Neutrophil (primary cell): ENCODE measurements at regions not wholly inside any gene's neighbourhood (a gene's known extent, or its start where the extent isn't known, plus 50 kb on each side); places are given as distances from the start of the nearest gene placed in this dataset.

Source experiments
- H3K27ac ChIP-seq: fragments of 200-600 bp; sonication (generic); 2 replicates; pipeline ENCODE4 v1.5.1; 2016; ENCODE audit warnings: mild to moderate bottlenecking, moderate library complexity
- H3K27me3 ChIP-seq: fragments of 200-600 bp; sonication (generic); 2 replicates; pipeline ENCODE4 v1.6.0; 2016; ENCODE audit warnings: mild to moderate bottlenecking
- H3K36me3 ChIP-seq: fragments of 200-600 bp; sonication (generic); 2 replicates; pipeline ENCODE4 v1.5.1; 2017
- H3K4me1 ChIP-seq, 2 experiments: fragments of 200-600 bp in 1 of 2; sonication (generic) in 1 of 2; 1 replicate in 1 of 2; 2 replicates in 1 of 2; pipeline versions ENCODE4 v1.5.1 to v1.6.1; 2013 to 2016; ENCODE audit warnings: low read depth in 1 of 2, low read length in 1 of 2, mild to moderate bottlenecking in 1 of 2, moderate library complexity in 1 of 2; ENCODE audit not compliant: control insufficient read depth in 1 of 2, insufficient read depth in 1 of 2
- H3K4me3 ChIP-seq, 2 experiments: fragments of 200-600 bp in 1 of 2; sonication (generic) in 1 of 2; 1 replicate in 1 of 2; 2 replicates in 1 of 2; pipeline ENCODE4 v1.5.1; 2013 to 2016; ENCODE audit warnings: low read depth in 1 of 2, low read length in 1 of 2, mild to moderate bottlenecking in 1 of 2, moderate library complexity in 1 of 2
- H3K9me3 ChIP-seq: fragments of 200-600 bp; sonication (generic); 2 replicates; pipeline ENCODE4 v1.5.1; 2016
- CTCF ChIP-seq: fragments of 200-600 bp; sonication (generic); IDR thresholded peaks from 2 replicates; pipeline ENCODE4 v1.5.1; 2016; ENCODE audit warnings: antibody characterized with exemption

GRCh38 chr13:74000876-74001275 lies 133.3 kb downstream of the KLF12 start:
- Histone ChIP-seq H3K9me3 (no peaks in the 10 kb centered on the region), H3K27me3 (no peaks in the 10 kb centered on the region), H3K4me1 (no peaks in the 10 kb centered on the region), H3K4me3 (no peak overlapping the region), H3K36me3 (no peaks in the 10 kb centered on the region), H3K27ac (no peak overlapping the region)
- no peak for TF ChIP-seq CTCF

GRCh38 chr13:73998631-73999030 lies 135.6 kb downstream of the KLF12 start:
- Histone ChIP-seq H3K9me3 (no peaks in the 10 kb centered on the region), H3K27ac (no peak overlapping the region), H3K4me1 (no peaks in the 10 kb centered on the region), H3K36me3 (no peaks in the 10 kb centered on the region), H3K27me3 (no peaks in the 10 kb centered on the region), H3K4me3 (no peak overlapping the region)
- no peak for TF ChIP-seq CTCF

GRCh38 chr13:73997964-73998363 lies 136.2 kb downstream of the KLF12 start:
- Histone ChIP-seq H3K9me3 (no peaks in the 10 kb centered on the region), H3K36me3 (no peaks in the 10 kb centered on the region), H3K27me3 (no peaks in the 10 kb centered on the region), H3K4me3 (no peak overlapping the region), H3K27ac (no peak overlapping the region), H3K4me1 (no peaks in the 10 kb centered on the region)
- no peak for TF ChIP-seq CTCF

GRCh38 chr13:73996569-73996968 lies 137.6 kb downstream of the KLF12 start:
- no peak for TF ChIP-seq CTCF
- H3K27me3 ChIP-seq: no peaks in the 10 kb centered on the region
- H3K27ac ChIP-seq: no peak overlapping the region
- no peaks in the 10 kb centered on the region for H3K9me3 ChIP-seq
- no peaks in the 10 kb centered on the region for H3K36me3 ChIP-seq
- H3K4me1 ChIP-seq: no peaks in the 10 kb centered on the region
- no peak overlapping the region for H3K4me3 ChIP-seq

GRCh38 chr13:73995736-73996135 lies 138.5 kb downstream of the KLF12 start:
- Histone ChIP-seq H3K4me3 (no peak overlapping the region), H3K27ac (no peak overlapping the region), H3K9me3 (no peaks in the 10 kb centered on the region), H3K36me3 (no peaks in the 10 kb centered on the region), H3K4me1 (no peaks in the 10 kb centered on the region), H3K27me3 (no peaks in the 10 kb centered on the region)
- no peak for TF ChIP-seq CTCF

GRCh38 chr13:73993661-73994060 lies 140.5 kb downstream of the KLF12 start:
- no peaks in the 10 kb centered on the region for H3K9me3 ChIP-seq
- H3K4me1 ChIP-seq: no peaks in the 10 kb centered on the region
- no peak overlapping the region for H3K4me3 ChIP-seq
- H3K27ac ChIP-seq: no peak overlapping the region
- no peaks in the 10 kb centered on the region for H3K27me3 ChIP-seq
- TF ChIP-seq CTCF: no peak
- H3K36me3 ChIP-seq: no peaks in the 10 kb centered on the region
